Uterus (tissue), 2 donors: ENCODE measurements at regions not wholly inside any gene's neighbourhood (a gene's known extent, or its start where the extent isn't known, plus 50 kb on each side); places are given as distances from the start of the nearest gene placed in this dataset.

Experiments used
- POLR2A ChIP-seq, 2 donors: fragments of 450-650 bp; IDR thresholded peaks; one replicate each; pipeline ENCODE4 v1.6.1; 2016; ENCODE audit warnings: antibody characterized with exemption in 2 of 2, mild to moderate bottlenecking in 1 of 2, moderate library complexity in 1 of 2
- TF ChIP-seq, protein P1 (sequence below), 4 experiments: fragments of 200-600 bp in 2 of 4; fragments of 450-650 bp in 2 of 4; sonication (generic) in 2 of 4; IDR thresholded peaks; one replicate each; pipeline ENCODE4 v1.5.1; 2016 to 2019; ENCODE audit warnings: antibody characterized with exemption in 4 of 4, mild to moderate bottlenecking in 2 of 4, moderate library complexity in 1 of 4

- TF ChIP-seq, protein P1, sequence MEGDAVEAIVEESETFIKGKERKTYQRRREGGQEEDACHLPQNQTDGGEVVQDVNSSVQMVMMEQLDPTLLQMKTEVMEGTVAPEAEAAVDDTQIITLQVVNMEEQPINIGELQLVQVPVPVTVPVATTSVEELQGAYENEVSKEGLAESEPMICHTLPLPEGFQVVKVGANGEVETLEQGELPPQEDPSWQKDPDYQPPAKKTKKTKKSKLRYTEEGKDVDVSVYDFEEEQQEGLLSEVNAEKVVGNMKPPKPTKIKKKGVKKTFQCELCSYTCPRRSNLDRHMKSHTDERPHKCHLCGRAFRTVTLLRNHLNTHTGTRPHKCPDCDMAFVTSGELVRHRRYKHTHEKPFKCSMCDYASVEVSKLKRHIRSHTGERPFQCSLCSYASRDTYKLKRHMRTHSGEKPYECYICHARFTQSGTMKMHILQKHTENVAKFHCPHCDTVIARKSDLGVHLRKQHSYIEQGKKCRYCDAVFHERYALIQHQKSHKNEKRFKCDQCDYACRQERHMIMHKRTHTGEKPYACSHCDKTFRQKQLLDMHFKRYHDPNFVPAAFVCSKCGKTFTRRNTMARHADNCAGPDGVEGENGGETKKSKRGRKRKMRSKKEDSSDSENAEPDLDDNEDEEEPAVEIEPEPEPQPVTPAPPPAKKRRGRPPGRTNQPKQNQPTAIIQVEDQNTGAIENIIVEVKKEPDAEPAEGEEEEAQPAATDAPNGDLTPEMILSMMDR (IDR thresholded peaks at IDR 0.05) = no peak
- TF ChIP-seq POLR2A (IDR thresholded peaks at IDR 0.05) = no peak
These were observed 277.8 kb upstream of the GYPC start for GRCh38 chr2:126378176-126378575.
